AG04450 (cell line): ENCODE measurements at regions not wholly inside any gene's neighbourhood (a gene's known extent, or its start where the extent isn't known, plus 50 kb on each side); places are given as distances from the start of the nearest gene placed in this dataset.
"Not testable (repeated sequence)": the region's sequence is repeated elsewhere in the genome, so short reads cannot be mapped to it uniquely, and the experiment has no call there.

Source experiments
- CTCF ChIA-PET: fragments of 300-600, 350-600 bp; formaldehyde crosslinking; extraction: SDS; loops from one replicate; lab custom pipeline; 2022; ENCODE audit warnings: antibody characterized with exemption, inconsistent platforms; lab: Charles Lee
- POLR2A ChIA-PET: fragments of 350-600 bp; formaldehyde crosslinking; extraction: SDS; loops from one replicate; lab custom pipeline; 2021; ENCODE audit warnings: antibody characterized with exemption, inconsistent platforms; lab: Yijun Ruan, JAX
- DNase-seq: peaks from one replicate; pipeline ENCODE4 v3.0.0-alpha.2; 2011; ENCODE audit warnings: low read depth, low spot score
- H3K27ac ChIP-seq: one replicate; pipeline ENCODE4 v1.5.1; 2012; ENCODE audit warnings: low read depth, low read length, control low read depth
- H3K27me3 ChIP-seq: one replicate; pipeline ENCODE4 v1.6.0; 2012; ENCODE audit warnings: low read length; ENCODE audit not compliant: control insufficient read depth, insufficient read depth
- H3K4me3 ChIP-seq: 2 replicates; pipeline ENCODE4 v1.5.1; 2011; ENCODE audit warnings: mild to moderate bottlenecking, low read depth, low read length, control low read depth
- H3K9me3 ChIP-seq: 2 replicates; pipeline ENCODE4 v1.5.1; 2012; ENCODE audit warnings: low read length; ENCODE audit not compliant: control insufficient read depth, insufficient read depth
- TF ChIP-seq, protein P1 (sequence below): IDR thresholded peaks from 2 replicates; pipeline ENCODE4 v1.5.1; 2011; ENCODE audit warnings: low read depth, low read length, control low read depth, inconsistent platforms

- Histone ChIP-seq H3K27me3 (no peaks in the 10 kb centered on the region), H3K27ac (no peak overlapping the region), H3K9me3 (peaks cover 6% of the 10 kb centered on the region; the same call in 1 of the 2 replicates), H3K4me3 (no peak overlapping the region)
- no peak for DNase-seq
- CTCF ChIA-PET: no interaction called here
- POLR2A ChIA-PET: no interaction called here
- TF ChIP-seq, protein P1, sequence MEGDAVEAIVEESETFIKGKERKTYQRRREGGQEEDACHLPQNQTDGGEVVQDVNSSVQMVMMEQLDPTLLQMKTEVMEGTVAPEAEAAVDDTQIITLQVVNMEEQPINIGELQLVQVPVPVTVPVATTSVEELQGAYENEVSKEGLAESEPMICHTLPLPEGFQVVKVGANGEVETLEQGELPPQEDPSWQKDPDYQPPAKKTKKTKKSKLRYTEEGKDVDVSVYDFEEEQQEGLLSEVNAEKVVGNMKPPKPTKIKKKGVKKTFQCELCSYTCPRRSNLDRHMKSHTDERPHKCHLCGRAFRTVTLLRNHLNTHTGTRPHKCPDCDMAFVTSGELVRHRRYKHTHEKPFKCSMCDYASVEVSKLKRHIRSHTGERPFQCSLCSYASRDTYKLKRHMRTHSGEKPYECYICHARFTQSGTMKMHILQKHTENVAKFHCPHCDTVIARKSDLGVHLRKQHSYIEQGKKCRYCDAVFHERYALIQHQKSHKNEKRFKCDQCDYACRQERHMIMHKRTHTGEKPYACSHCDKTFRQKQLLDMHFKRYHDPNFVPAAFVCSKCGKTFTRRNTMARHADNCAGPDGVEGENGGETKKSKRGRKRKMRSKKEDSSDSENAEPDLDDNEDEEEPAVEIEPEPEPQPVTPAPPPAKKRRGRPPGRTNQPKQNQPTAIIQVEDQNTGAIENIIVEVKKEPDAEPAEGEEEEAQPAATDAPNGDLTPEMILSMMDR: no peak
These were observed 56.6 kb upstream of the ANKRD10 start for GRCh38 chr13:110971486-110971885.

DNA sequence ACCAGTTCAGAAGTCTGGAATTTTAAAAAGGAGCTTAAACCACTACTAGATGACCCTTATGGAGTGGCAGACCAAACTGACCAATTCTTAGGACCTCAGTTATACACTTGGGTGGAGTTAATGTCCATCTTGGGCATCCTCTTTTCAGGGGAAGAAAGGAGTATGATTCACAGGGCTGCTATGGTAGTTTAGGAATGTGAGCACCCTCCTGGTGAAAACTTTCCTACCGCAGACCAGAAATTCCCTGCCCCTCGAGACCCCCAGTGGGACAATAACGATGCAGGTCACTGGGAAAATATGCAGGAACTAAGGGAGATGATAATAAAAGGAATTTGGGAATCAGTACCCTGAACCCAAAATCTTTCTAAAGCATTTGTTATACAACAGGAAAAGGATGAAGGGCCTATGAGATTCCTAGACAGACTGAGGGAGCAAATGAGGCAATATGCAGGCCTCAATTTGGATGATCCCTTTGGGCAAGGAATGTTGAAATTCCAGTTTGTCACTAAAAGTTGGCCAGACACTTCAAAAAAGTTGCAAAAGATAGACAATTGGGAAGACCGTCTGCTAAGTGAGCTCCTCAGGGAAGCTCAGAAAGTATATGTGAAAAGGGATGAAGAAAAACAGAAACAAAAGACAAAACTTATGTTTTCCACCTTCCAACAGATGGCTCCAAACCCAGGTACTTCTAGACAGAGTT, 52.4 kb upstream of the ANKRD10 start:
- H3K27me3 ChIP-seq, H3K27ac ChIP-seq, POLR2A ChIA-PET, H3K4me3 ChIP-seq, DNase-seq, CTCF ChIA-PET: not testable (repeated sequence)
- H3K9me3 ChIP-seq: peaks cover 24% of the 10 kb centered on the region; the same call in 1 of the 2 replicates

DNA sequence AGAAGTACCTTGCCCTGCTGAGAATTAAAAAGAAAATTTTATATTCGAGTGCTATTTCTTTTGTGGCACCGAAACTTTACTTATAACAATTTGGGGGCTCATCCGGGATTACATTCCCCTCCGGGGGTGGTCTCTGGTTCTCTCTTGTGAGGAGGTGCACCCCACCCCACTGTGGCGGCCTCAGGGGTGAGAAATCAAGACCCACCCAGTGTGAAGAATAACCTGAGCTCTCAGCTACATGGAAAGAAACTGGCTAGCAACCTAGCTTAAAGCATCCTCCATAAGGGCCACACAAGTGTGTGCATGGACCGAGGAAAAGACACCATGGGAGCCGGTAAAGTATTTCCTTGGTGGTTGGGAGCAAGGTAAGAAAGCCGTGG, 50.9 kb upstream of the ANKRD10 start:
- Histone ChIP-seq H3K4me3 (no peak overlapping the region), H3K27me3 (no peaks in the 10 kb centered on the region), H3K9me3 (peaks cover 22% of the 10 kb centered on the region; the same call in 1 of the 2 replicates), H3K27ac (peak overlapping the region; percentile 39)
- CTCF ChIA-PET: no interaction called here
- POLR2A ChIA-PET: no interaction called here
- no peak for DNase-seq
- TF ChIP-seq, protein P1: no peak

DNA sequence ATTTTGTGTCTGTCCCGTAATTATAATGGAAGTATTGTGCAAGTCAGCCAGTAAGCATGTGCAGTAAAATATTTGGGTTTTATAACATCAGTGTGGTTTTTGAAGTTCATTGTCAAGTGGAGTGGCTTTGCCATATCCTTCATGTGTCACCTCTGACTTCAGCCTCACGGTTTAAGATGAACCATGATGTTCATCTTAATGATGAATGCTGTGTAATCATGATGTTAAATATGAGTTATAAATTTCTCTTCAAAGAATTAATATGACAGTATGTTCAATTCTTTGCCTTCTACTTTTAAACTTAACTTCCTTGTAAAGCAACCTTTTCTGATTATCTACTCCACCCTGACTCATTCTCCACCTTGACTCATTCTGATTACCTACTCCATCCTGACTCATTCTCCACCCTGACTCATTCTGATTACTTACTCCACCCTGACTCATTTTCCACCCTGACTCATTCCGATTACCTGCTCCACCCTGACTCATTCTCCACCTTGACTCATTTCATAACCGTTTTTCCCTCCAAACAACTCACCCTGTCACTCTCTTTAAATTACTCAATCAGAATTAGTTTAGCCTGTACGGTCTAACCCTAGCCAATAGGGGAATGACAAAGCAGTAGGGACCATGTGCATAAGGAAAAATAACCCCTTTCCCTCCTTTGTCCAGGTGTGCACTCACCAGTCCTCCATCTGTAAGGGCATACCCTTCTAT, 50.3 kb upstream of the ANKRD10 start:
- ChIA-PET POLR2A (no interaction called here), CTCF (no interaction called here)
- TF ChIP-seq, protein P1: no peak
- no peak for DNase-seq
- peak overlapping the region; percentile 39 for H3K27ac ChIP-seq
- peaks cover 22% of the 10 kb centered on the region; the same call in 1 of the 2 replicates for H3K9me3 ChIP-seq
- H3K27me3 ChIP-seq: no peaks in the 10 kb centered on the region
- no peak overlapping the region for H3K4me3 ChIP-seq
